Loucy (cell line): ENCODE measurements at regions not wholly inside any gene's neighbourhood (a gene's known extent, or its start where the extent isn't known, plus 50 kb on each side); places are given as distances from the start of the nearest gene placed in this dataset.

Experiments used
- H2AFZ ChIP-seq: fragments of 200-600 bp; sonication (generic); 2 replicates; pipeline ENCODE4 v1.6.0; 2016; ENCODE audit warnings: antibody characterized with exemption, mild to moderate bottlenecking, low read length, moderate library complexity
- H3F3A ChIP-seq: fragments of 200-600 bp; 2 replicates; pipeline ENCODE4 v1.6.0; 2016; ENCODE audit warnings: antibody characterized with exemption, low read depth, mild to moderate bottlenecking
- H3K27me3 ChIP-seq: fragments of 200-600 bp; sonication (generic); 2 replicates; pipeline ENCODE4 v1.6.1; 2014; ENCODE audit warnings: low read length, mild to moderate bottlenecking; ENCODE audit not compliant: insufficient read depth, poor library complexity, severe bottlenecking
- H3K36me3 ChIP-seq: fragments of 200-600 bp; sonication (generic); 2 replicates; pipeline ENCODE4 v1.6.1; 2016; ENCODE audit warnings: low read length; ENCODE audit not compliant: insufficient read depth
- H3K4me1 ChIP-seq: fragments of 200-600 bp; sonication (generic); 2 replicates; pipeline ENCODE4 v1.5.1; 2014; ENCODE audit warnings: low read length, mild to moderate bottlenecking; ENCODE audit not compliant: insufficient read depth, poor library complexity, severe bottlenecking
- H3K4me2 ChIP-seq: fragments of 200-600 bp; sonication (generic); 2 replicates; pipeline ENCODE4 v1.6.0; 2014; ENCODE audit warnings: antibody characterized with exemption, low read length, low read depth, mild to moderate bottlenecking; ENCODE audit not compliant: poor library complexity, severe bottlenecking
- H3K4me3 ChIP-seq: fragments of 200-600 bp; sonication (generic); 2 replicates; pipeline ENCODE4 v1.5.1; 2014; ENCODE audit warnings: low read length, mild to moderate bottlenecking, mixed read lengths; ENCODE audit not compliant: poor library complexity, severe bottlenecking
- H3K79me2 ChIP-seq: fragments of 200-600 bp; sonication (generic); 2 replicates; pipeline ENCODE4 v1.6.1; 2014; ENCODE audit warnings: low read length; ENCODE audit not compliant: insufficient read depth
- H3K9ac ChIP-seq: fragments of 200-600 bp; sonication (generic); 2 replicates; pipeline ENCODE4 v1.6.0; 2014; ENCODE audit warnings: mild to moderate bottlenecking, low read depth, low read length, moderate library complexity; ENCODE audit not compliant: poor library complexity, severe bottlenecking
- H3K9me2 ChIP-seq: fragments of 200-600 bp; sonication (generic); replicated peaks from 2 replicates; pipeline ENCODE4 v1.6.1; 2016; ENCODE audit warnings: low read depth, low read length, mixed read lengths
- H3K9me3 ChIP-seq: fragments of 200-600 bp; sonication (generic); 2 replicates; pipeline ENCODE4 v1.6.1; 2014; ENCODE audit warnings: mild to moderate bottlenecking, antibody characterized with exemption, low read length, low read depth; ENCODE audit not compliant: insufficient read depth
- H4K20me1 ChIP-seq: fragments of 200-600 bp; sonication (generic); 2 replicates; pipeline ENCODE4 v1.6.0; 2014; ENCODE audit warnings: antibody characterized with exemption, low read length, mild to moderate bottlenecking; ENCODE audit not compliant: insufficient read depth, poor library complexity, severe bottlenecking
- EZH2phosphoT487 ChIP-seq: fragments of 200-600 bp; IDR thresholded peaks from 2 replicates; pipeline ENCODE4 v1.6.1; 2018; ENCODE audit warnings: antibody characterized with exemption, mild to moderate bottlenecking, moderate library complexity, borderline replicate concordance
- TF ChIP-seq, protein P1 (sequence below): fragments of 200-600 bp; sonication (generic); conservative IDR thresholded peaks from 2 replicates; pipeline ENCODE4 v1.5.1; 2014; ENCODE audit warnings: mild to moderate bottlenecking, antibody characterized with exemption, low read length

DNA sequence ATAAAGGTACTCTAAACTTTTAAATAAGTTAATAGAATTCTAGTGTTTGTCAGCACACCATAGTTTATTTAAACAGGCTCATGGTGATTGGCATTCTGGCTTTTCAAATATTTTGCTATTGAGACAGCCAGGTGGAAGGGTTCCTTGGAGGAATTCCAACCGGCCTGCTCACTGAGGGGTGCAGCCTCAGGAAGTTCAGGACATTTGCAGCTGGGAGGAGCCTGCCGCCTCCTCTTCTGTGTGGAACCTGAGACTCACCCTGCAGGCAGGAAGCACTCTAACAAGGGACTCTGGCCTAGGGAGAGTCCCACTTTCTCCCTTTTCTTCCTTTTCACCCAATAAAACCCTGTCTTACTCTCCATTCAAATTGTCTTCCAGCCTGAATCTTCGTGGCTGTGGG, 1328.0 kb downstream of the FSTL5 start:
- Histone ChIP-seq H3K4me3 (no peak overlapping the region), H3K9me2 (no peaks in the 10 kb centered on the region), H2AFZ (no peak overlapping the region), H3K27me3 (no peaks in the 10 kb centered on the region), H3F3A (no peaks in the 10 kb centered on the region), H4K20me1 (no peaks in the 10 kb centered on the region), H3K36me3 (no peaks in the 10 kb centered on the region), H3K9me3 (no peaks in the 10 kb centered on the region), H3K4me2 (no peak overlapping the region), H3K9ac (no peak overlapping the region), H3K4me1 (no peaks in the 10 kb centered on the region), H3K79me2 (no peaks in the 10 kb centered on the region)
- TF ChIP-seq EZH2phosphoT487 = no peak
- TF ChIP-seq, protein P1, sequence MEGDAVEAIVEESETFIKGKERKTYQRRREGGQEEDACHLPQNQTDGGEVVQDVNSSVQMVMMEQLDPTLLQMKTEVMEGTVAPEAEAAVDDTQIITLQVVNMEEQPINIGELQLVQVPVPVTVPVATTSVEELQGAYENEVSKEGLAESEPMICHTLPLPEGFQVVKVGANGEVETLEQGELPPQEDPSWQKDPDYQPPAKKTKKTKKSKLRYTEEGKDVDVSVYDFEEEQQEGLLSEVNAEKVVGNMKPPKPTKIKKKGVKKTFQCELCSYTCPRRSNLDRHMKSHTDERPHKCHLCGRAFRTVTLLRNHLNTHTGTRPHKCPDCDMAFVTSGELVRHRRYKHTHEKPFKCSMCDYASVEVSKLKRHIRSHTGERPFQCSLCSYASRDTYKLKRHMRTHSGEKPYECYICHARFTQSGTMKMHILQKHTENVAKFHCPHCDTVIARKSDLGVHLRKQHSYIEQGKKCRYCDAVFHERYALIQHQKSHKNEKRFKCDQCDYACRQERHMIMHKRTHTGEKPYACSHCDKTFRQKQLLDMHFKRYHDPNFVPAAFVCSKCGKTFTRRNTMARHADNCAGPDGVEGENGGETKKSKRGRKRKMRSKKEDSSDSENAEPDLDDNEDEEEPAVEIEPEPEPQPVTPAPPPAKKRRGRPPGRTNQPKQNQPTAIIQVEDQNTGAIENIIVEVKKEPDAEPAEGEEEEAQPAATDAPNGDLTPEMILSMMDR = no peak

DNA sequence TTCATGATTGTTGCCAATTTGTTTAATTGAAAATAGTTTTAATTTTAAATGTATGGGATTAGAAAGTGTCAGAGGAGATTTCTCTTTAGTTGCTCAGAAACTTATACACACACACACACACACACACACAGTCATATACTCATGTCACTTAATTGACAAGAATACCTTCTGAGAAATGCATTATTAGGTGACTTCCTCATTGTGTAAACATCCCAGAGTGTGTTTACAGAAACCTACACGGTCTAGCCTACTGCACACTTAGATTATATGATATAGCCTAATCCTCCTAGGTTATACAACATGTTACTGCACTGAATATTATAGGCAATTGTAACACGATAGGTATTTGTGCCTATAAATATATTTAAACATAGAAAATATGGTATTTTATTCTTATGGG, 1327.4 kb downstream of the FSTL5 start:
- Histone ChIP-seq H3K9ac (no peak overlapping the region), H3K4me1 (no peaks in the 10 kb centered on the region), H3K36me3 (no peaks in the 10 kb centered on the region), H3K4me3 (no peak overlapping the region), H3K27me3 (no peaks in the 10 kb centered on the region), H3K4me2 (no peak overlapping the region), H3K9me3 (no peaks in the 10 kb centered on the region), H4K20me1 (no peaks in the 10 kb centered on the region), H3K9me2 (no peaks in the 10 kb centered on the region), H3F3A (no peaks in the 10 kb centered on the region), H2AFZ (no peak overlapping the region), H3K79me2 (no peaks in the 10 kb centered on the region)
- TF ChIP-seq, protein P1 = no peak
- TF ChIP-seq EZH2phosphoT487 = no peak

GRCh38 chr4:160846121-160846520, 1317.7 kb downstream of the FSTL5 start:
- Histone ChIP-seq H3K9me3 (no peaks in the 10 kb centered on the region), H4K20me1 (no peaks in the 10 kb centered on the region), H3K4me3 (no peak overlapping the region), H3K4me2 (no peak overlapping the region), H3K36me3 (no peaks in the 10 kb centered on the region), H3K27me3 (no peaks in the 10 kb centered on the region), H3K79me2 (no peaks in the 10 kb centered on the region), H3K9me2 (no peaks in the 10 kb centered on the region), H3F3A (no peaks in the 10 kb centered on the region), H3K4me1 (no peaks in the 10 kb centered on the region), H3K9ac (no peak overlapping the region), H2AFZ (no peak overlapping the region)
- TF ChIP-seq EZH2phosphoT487 = no peak
- TF ChIP-seq, protein P1 = no peak
